ELR (cell line): ENCODE measurements at regions not wholly inside any gene's neighbourhood (a gene's known extent, or its start where the extent isn't known, plus 50 kb on each side); places are given as distances from the start of the nearest gene placed in this dataset.
"Not testable (repeated sequence)": the region's sequence is repeated elsewhere in the genome, so short reads cannot be mapped to it uniquely, and the experiment has no call there.

Experiments
- DNase-seq: peaks from one replicate; pipeline ENCODE4 v3.0.0-alpha.2; 2015; ENCODE audit warnings: low read depth

DNA sequence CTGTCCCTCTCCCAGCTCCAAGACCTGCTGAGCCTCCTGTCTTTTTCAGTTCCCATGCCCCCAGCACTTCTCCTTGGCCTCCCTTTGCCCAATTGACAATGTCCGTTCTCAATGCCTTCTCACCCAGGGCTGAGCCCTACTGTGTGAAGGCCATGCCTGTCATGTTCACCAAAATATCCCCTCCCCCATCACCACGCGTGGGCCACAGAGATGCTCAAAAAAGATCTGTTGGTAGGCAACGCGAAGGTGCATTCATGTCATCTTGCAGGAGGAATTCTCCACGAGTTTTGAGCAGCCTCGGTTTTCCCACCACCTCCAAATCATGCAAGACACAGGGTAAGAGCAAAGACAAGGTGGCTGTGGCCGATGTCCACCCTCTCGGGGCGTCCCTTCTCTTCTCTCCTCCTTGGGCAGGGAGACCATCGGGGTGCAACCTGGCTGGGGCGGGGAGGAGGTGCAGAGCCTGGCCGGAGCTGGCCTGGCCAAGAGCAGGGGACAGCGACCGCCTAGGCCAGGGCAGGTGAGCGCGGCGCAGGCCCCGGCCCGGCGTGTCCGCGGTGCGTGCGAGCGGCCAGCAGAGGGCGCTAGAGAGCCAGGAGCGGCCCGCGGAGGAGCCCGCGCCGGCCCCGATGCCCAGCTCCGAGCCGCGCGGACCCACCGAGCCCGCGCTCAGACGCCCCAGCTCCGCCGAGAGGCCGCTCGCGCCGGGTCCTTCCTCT is 56.3 kb upstream of the KRTAP5-11 start:
- DNase-seq, result peak; percentile 36

DNA sequence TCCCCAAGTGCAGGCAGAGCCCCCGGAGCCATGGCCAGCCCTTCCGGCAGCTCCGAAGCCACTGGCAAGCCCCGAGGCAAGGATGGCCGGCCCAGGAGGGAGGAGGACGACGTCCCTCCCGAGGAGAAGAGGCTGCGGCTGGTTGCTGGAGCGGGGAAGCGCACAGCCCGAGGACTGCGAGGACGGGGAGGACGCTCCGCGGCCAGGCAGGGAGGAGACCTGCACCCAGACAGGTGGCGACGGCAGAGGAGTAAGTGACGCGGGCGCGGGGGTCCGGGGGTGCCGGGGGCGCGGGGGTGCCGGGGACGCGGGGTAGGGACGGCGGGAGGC is 56.8 kb upstream of the KRTAP5-11 start:
- peak; percentile 1 for DNase-seq

DNA sequence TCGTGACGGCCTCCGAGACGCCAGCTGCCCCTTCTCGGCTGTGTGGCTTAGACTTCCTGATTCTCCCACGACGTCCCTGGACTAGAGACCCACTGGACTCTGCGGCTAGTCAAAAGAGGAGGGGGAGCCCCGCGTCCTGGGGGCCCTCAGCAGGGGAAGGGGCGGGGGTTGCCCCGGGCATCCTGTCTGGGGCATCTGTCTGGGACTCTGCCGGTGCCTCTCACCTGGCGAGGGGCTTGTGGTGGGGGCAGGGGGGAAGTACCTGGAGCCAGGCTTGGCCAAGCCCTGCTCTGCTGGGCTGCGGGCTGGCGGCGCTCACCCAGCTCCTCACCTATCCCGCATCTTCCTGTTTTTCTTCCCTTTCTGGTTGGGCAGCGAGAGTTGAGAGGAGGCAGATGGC is 57.2 kb upstream of the KRTAP5-11 start:
- not testable (repeated sequence) for DNase-seq

DNA sequence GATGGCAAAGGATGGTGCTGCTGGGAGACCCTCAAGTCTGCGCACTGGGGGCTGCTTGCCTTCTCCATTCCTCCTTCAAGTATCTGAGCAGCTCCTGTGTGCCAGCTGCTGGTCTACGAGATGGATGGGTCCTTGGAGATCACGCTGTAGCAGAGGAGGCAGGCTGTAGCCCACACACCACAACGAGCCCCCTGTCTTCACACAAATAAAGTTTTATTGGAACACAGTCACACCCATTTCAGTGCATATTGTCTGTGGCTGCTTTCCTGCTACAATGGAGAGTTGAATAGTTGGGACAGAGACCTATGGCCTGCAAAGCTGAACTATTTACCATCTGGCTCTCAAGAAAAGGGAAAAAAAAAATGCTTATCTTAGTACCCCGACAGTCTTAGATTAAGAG is 64.4 kb upstream of the KRTAP5-11 start:
- not testable (repeated sequence) for DNase-seq

DNA sequence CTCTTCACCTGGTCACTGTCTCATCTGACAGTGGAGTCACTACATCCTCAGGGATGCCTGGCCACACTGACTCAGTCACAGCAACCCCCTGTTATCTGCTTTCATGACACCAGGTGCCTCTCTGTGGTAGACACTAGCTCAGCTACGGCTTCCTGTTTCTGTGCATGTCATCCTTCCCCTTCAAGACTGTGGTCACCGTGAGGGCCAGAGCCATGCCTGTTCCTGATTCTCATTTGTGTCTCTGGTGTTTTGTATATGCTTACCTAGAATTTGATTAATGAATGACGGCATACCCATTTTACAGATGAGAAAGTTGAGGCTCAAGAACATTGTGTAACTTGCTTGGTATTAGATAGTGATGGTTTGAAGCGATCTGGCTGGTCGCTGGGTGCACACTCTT is 70.3 kb upstream of the KRTAP5-11 start:
- not testable (repeated sequence) for DNase-seq

DNA sequence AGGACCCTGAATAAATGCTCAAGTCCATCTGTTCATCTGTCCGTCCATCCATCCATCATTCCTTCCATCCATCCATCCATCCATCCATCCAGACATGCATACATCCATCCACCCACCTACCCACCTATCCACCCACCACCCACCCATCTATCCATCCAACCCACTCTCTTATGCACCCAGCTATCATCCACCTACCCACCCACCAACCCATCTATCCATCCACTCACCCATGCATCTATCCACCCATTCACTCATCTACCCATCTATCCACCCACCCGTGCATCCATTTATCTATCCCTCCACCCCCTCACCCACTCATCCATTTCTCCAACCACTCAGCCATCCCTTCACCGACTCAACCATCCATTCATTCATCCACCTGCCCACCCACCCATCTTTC is 71.7 kb upstream of the KRTAP5-11 start:
- DNase-seq, result not testable (repeated sequence)

DNA sequence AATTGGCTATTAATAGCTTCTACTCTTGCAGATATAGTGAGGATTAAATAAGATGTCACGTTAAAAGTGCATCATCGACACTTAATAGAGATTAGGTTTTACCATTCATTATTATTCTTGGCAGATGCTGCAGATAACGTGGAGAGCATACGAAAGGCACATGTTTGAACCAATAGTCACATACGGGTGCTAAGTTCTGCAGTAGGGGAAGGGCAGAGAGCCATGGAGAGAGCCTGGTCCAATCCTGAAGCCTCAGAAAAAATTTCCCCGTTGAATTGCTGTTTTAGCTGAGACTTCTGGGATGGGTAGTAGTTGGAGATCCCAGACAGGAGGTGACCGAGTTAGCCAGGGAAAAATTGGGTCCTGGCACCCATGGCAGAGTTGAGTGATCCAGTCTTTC is 72.4 kb upstream of the KRTAP5-11 start:
- DNase-seq, result not testable (repeated sequence)

DNA sequence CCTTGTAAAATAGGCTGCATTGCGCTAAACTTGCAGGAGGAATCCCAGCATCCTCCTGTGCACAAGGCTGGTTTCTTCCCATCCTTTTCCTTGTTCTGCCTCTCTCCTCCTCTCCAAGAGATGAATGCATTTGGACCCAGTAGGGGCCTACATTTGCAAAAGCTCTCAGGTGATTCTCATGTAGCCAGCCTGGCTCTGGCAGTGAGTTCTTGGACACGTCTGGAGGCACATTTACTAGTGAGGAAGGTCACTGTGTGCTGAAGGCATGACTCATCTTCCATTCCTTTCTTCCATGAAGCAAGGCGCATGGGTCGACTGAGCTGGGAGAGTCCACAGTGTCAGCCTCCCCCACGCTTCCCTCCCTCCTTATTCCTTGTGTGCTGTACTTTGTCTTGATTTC is 73.8 kb upstream of the KRTAP5-11 start:
- not testable (repeated sequence) for DNase-seq

DNA sequence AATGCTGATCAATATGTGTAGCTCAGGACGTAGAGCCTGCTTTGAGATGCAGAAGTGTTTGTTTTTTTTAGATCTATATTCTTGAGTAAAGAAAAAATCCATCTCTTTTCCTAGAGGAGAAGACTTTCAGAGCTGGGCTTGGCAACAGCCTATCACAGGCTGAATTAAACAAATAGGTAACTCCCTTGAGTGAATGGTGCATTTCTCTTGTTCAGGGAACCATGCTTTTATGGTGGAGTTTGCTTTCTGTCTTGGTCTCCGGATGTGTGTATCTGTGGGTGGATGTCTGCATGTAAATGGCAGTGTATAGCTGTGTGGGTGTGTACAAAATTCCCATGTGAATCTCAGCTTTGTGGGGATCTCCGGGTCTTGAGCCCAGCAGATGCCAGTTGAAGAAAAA is 82.3 kb upstream of the KRTAP5-11 start:
- DNase-seq, result not testable (repeated sequence)

DNA sequence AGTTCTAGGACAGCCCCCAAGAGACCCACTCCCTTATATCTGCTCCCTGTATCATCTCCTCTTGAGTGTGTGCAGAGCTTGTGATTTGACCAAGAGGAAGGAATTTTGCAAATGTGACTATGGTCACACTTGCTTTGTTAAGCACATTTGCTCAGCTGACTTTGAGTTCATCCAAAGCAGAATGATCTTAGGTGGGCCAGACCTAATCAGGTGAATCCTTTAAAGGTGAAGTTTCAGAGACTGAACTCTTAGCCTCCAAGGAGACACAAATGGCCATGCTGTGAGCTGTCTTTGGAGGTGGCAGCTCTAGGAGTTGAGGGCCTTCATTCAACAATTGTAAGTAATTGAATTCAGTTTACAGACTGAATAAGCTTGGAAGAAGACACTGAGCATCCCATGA is 115.4 kb upstream of the KRTAP5-11 start:
- not testable (repeated sequence) for DNase-seq

DNA sequence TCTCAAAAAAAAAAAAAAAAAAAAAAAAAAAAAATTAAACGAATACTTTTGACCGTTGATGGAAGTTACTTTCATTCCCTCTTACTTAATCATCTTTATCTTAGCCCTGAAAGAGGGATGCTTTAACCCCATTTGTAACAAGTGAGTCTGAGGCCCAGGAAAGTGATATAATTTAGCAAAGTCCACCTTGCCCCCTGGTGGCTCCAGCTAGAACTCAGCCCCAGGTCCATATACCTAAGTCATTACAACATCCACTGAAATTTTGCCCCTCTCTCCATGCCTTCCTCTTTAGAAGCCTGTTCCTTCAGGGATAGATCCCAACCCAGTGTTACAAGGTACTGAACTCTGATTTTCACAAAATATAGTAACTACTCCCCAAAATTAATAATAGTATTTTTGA is 116.3 kb upstream of the KRTAP5-11 start:
- peak; percentile 19 for DNase-seq

DNA sequence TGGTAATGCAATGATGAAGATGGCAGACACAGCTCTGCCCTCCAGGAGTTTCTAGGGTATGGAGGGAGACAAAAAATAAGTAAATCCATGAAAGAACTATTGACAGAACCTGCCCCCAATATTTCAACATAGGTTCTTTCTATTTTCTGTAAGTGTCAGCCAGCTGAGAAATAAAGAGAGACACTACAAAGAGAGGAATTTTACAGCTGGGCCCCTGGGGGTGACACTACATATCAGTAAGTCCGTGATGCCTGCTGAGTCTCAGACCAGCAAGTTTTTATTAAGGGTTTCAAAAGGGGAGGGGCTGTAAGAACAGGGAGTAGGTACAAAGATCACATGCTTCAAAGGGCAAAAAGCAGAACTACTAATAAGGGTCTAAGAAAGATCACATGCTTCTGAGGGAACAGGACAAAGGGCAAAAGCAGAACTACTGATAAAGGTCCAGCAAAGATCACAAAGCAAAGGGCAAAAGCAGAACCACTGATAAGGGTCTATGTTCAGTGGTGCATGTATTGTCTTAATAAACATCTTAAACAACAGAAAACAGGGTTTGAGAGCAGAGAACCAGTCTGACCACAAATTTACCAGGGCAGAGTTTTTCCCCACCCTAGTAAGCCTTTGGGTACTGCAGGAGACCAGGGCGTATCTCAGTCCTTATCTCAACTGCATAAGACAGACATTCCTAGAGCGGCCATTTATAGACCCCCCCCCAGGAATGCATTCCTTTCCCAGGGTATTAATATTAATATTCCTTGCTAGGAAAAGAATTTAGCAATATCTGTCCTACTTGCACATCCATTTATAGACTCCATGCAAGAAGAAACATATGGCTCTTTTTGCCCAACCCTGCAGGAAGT is 119.0 kb upstream of the KRTAP5-11 start:
- not testable (repeated sequence) for DNase-seq

DNA sequence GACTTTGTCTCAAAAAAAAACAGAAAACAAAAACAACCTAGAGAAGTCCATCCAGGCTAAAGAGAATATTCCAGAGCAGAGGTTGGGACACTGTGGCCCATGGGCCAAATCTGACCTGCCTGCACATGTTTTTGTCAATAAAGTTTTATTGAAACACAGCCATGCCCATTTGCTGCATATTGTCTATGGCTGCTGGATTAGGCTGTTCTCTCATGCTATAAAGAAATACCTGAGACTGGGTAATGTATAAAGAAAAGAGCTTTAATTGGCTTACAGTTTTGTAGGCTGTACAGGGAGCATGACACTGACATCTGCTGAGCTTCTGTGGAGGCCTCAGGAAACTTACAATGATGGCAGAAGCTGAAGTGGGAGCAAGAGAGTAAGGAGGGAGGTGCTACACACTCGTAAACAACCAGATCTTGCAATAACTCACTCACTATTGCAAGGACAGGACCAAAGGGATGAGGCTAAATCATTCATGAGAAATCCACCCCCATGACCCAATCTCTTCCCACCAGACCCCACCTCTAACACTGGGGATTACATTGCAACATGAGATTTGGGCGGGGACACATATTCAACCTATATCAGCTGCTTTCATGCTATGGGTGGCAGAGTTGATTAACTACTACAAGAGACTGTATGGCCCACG is 122.5 kb upstream of the KRTAP5-11 start:
- not testable (repeated sequence) for DNase-seq

DNA sequence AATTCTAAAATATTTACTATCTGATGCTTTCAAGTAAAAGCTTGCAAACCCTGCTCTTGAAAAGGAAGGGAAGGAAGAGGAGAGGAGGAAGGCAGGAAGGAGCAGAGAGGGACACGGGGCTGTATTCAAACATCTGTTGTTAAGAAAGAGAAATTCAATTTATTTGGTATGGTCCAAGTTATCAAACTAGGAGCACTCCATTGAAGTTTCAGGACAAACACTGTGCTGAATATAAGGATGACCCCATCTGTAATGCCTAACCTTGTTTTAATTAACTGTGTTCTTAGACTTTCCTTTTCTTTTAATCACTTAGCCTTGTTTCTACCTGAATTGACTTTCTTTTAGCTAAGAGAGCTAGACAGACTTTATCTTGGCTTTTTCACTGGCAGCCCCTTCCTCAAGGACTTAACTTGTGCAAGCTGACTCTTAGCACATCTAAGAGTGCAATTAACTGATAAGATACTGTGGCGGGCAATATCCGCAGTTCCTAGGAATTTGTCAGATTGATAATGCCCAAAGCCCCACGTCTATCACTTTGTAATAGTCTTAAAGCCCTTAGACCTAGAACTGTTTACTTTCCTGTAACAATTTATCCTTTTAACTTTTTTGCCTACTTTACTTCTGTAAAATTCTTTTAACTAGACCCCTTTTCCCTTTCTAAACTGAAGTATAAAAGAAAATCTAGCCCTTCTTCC is 123.2 kb upstream of the KRTAP5-11 start:
- not testable (repeated sequence) for DNase-seq

DNA sequence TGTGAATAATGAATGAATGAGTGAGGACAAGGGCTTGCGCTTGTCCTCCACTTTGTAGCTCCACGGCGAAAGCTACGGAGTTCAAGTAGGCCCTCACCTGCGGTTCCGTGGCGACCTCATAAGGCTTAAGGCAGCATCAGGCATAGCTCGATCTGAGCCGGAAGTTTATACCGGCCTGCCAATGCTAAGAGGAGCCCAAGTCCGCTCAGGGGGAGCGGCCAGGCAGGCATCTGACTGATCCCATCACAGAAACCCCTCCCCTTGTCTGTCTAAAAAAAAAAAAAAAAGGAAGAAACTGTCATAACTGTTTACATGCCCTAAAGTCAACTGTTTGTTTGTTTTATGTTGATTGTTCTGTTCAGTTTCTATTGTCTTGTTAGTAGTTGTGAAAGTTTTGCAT is 124.4 kb upstream of the KRTAP5-11 start:
- DNase-seq, result not testable (repeated sequence)

DNA sequence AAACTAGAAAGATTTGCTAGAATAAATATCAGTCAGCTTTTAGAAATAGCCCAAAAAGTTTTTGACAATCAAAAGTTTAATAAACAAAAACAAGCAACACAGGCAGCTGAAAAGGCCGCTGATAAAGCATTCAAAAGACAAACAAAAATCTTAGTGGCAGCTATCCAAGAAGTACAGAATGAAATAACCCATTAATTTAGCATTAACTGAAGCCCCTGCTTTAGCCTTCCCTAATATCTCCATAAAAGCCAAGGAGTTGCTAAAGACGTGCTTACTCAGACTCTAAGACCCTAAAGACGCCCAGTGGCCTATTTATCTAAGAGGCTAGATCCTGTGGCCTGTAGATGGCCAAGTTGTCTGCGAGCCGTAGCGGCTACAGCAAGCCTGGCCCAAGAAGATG is 123.5 kb upstream of the DEFB108B start:
- not testable (repeated sequence) for DNase-seq

DNA sequence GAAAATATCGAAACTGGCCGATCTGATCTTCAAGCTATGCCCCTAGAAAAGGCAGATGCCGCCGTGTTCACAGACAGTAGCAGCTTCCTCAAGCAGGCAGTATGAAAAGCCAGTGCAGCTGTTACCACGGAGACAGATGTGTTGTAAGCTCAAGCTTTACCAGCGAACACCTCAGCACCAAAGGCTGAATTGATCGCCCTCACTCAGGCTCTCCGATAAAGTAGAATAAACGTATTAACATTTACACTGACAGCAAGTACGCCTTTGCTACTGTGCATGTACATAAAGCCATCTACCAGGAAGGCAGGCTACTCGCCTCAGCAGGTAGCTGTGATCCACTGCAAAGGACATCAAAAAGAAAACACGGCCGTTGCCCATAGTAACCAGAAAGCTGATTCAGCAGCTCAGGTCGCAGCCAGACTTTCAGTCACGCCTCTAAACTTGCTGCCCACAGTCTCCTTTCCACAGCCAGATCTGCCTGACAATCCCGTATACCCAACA is 122.8 kb upstream of the DEFB108B start:
- not testable (repeated sequence) for DNase-seq

DNA sequence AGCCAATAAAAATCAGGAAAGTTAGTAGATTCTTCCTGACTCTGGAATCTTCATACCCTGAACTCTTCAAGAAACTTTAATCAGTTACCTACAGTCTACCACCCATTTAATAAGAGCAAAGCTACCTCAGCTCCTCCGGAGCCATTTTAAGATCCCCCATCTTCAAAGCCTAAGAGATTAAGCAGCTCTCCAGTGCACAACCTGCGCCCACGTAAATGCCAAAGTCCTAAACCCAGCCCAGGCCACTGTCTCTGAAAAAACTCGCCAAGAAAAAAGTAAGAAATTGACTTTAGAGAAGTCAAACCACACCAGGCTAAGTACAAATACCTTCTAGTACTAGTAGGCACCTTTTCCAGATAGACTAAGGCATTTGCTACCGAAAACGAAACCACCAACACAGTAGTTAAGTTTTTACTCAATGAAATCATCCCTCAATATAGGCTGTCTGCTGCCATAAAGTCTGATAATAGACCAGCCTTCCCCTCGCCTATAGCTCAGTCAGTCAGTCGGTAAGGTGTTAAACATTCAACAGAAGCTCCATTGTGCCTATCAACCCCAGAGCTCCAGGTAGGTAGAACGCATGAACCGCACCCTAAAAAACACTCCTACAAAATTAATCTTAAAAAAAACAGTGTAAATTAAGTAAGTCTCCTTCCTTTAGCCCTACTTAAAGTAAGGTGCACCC is 122.2 kb upstream of the DEFB108B start:
- DNase-seq, result not testable (repeated sequence)

DNA sequence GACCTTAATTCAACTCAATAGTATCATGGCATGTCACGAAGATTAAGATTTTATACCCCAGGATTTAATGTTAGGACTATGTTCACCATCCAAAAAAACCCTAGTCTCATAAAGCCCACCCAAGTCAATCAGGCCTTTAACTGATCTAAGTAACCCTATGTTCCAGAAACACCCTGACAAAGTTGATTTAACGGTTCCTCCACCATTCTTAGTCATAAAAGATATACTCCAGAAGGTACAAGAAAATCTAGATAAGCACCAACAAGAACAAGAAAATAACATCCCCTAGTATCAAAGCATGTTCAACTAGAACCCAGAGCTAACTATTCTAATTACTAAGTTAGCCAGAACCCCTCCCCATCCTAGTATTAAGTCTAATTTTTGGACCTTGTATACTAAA is 120.7 kb upstream of the DEFB108B start:
- not testable (repeated sequence) for DNase-seq

DNA sequence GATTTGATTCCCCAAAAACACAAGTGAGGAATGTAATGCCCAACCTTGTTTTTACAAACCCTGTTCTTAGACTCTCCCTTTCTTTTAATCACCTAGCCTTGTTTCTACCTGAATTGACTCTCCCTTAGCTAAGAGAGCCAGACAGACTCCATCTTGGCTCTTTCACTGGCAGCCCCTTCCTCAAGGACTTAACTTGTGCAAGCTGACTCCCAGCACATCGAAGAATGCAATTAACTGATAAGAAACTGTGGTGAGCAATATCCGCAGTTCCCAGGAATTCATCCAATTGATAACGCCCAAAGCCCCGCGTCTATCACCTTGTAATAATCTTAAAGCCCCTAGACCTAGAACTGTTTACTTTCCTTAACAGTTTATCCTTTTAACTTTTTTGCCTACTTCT is 120.2 kb upstream of the DEFB108B start:
- not testable (repeated sequence) for DNase-seq

DNA sequence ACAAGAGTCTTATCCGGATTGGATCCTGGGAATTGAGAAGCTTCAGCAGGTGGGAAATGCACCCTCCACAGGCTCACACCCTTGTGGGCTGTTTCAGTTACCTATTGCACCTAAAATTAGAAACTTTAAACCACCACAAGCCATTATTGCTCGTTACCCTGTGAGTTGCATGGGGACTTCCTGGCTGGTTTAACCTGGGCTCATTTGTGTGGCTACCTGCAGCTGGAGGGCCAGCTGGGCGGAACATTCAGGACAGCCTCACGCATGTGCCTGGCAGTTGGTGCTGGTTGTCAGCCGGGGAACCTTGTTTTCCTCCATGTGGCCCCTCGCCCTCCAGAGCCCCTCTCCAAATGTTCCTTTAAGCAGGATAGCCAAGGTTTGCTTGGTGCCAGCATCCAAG is 118.5 kb upstream of the DEFB108B start:
- DNase-seq, result not testable (repeated sequence)
